Neuronal stem cell (in vitro differentiated cells): ENCODE measurements at regions not wholly inside any gene's neighbourhood (a gene's known extent, or its start where the extent isn't known, plus 50 kb on each side); places are given as distances from the start of the nearest gene placed in this dataset.
"Not testable (repeated sequence)": the region's sequence is repeated elsewhere in the genome, so short reads cannot be mapped to it uniquely, and the experiment has no call there.

Experiments used
- DNase-seq: peaks from one replicate; pipeline ENCODE4 v3.0.0-alpha.2; 2013; ENCODE audit warnings: low spot score
- H2AFZ ChIP-seq: one replicate; pipeline ENCODE4 v1.6.1; 2013; ENCODE audit warnings: mild to moderate bottlenecking, low read length, inconsistent platforms
- H2AK5ac ChIP-seq: 2 replicates; pipeline ENCODE4 v1.6.1; 2013; ENCODE audit warnings: low read depth, mild to moderate bottlenecking, inconsistent platforms, low read length, moderate library complexity, mixed read lengths
- H2BK120ac ChIP-seq: 2 replicates; pipeline ENCODE4 v1.6.1; 2013; ENCODE audit warnings: low read depth, mild to moderate bottlenecking, inconsistent platforms, low read length, moderate library complexity, mixed read lengths
- H2BK12ac ChIP-seq: one replicate; pipeline ENCODE4 v1.6.1; 2013; ENCODE audit warnings: low read length, inconsistent platforms
- H2BK15ac ChIP-seq: 2 replicates; pipeline ENCODE4 v1.6.1; 2013; ENCODE audit warnings: mild to moderate bottlenecking, low read length, inconsistent platforms, mixed read lengths
- H2BK5ac ChIP-seq: one replicate; pipeline ENCODE4 v1.6.1; 2013; ENCODE audit warnings: inconsistent platforms, mild to moderate bottlenecking, low read length, moderate library complexity
- H3K14ac ChIP-seq: one replicate; pipeline ENCODE4 v1.6.1; 2013; ENCODE audit warnings: low read length, inconsistent platforms
- H3K18ac ChIP-seq: 2 replicates; pipeline ENCODE4 v1.6.1; 2013; ENCODE audit warnings: low read length, inconsistent platforms
- H3K23ac ChIP-seq: 2 replicates; pipeline ENCODE4 v1.6.1; 2013; ENCODE audit warnings: low read depth, mild to moderate bottlenecking, mixed read lengths, low read length, inconsistent platforms; ENCODE audit not compliant: poor library complexity
- H3K27ac ChIP-seq: replicated peaks from 3 replicates; pipeline ENCODE4 v1.5.1; 2013; ENCODE audit warnings: low read length, inconsistent platforms
- H3K27me3 ChIP-seq, 3 experiments: 2 replicates each; pipeline ENCODE4 v1.6.1; 2013; ENCODE audit warnings: low read length in 3 of 3, mild to moderate bottlenecking in 2 of 3, inconsistent platforms in 1 of 3, low read depth in 1 of 3, mixed read lengths in 1 of 3, moderate library complexity in 1 of 3; ENCODE audit not compliant: control insufficient read depth in 3 of 3, insufficient read depth in 3 of 3
- H3K36me3 ChIP-seq, 2 donors: replicated peaks in 1 of 2; 2 replicates each; pipeline ENCODE4 v1.6.1; 2013; ENCODE audit warnings: low read length in 2 of 2; ENCODE audit not compliant: control insufficient read depth in 2 of 2, insufficient read depth in 2 of 2
- H3K4ac ChIP-seq: 2 replicates; pipeline ENCODE4 v1.6.1; 2013; ENCODE audit warnings: inconsistent platforms, mild to moderate bottlenecking, low read length, moderate library complexity
- H3K4me1 ChIP-seq, 2 donors: 1 replicate in 1 of 2; 2 replicates in 1 of 2; pipeline ENCODE4 v1.6.1; 2013; ENCODE audit warnings: low read length in 2 of 2, low read depth in 1 of 2; ENCODE audit not compliant: control insufficient read depth in 2 of 2, insufficient read depth in 1 of 2
- H3K4me2 ChIP-seq: one replicate; pipeline ENCODE4 v1.6.1; 2013; ENCODE audit warnings: mild to moderate bottlenecking, low read length, inconsistent platforms; ENCODE audit not compliant: insufficient read depth, poor library complexity, severe bottlenecking
- H3K4me3 ChIP-seq, 2 donors: 2 replicates each; pipeline ENCODE4 v1.5.1; 2013; ENCODE audit warnings: low read length in 2 of 2, mild to moderate bottlenecking in 2 of 2, inconsistent platforms in 1 of 2, moderate library complexity in 1 of 2
- H3K79me1 ChIP-seq: one replicate; pipeline ENCODE4 v1.6.1; 2013; ENCODE audit warnings: low read depth, mild to moderate bottlenecking, inconsistent platforms, low read length, moderate library complexity
- H3K9ac ChIP-seq: one replicate; pipeline ENCODE4 v1.6.1; 2013; ENCODE audit warnings: mild to moderate bottlenecking, low read depth, low read length, inconsistent platforms; ENCODE audit not compliant: poor library complexity
- H3K9me3 ChIP-seq, 2 donors: replicated peaks in 1 of 2; 2 replicates each; pipeline versions ENCODE3 to v1.6.1; 2013; ENCODE audit warnings: low read length in 2 of 2, mild to moderate bottlenecking in 2 of 2, inconsistent platforms in 1 of 2, low read depth in 1 of 2, mixed read lengths in 1 of 2, moderate library complexity in 1 of 2; ENCODE audit not compliant: control insufficient read depth in 2 of 2, insufficient read depth in 1 of 2
- H4K8ac ChIP-seq: one replicate; pipeline ENCODE4 v1.6.1; 2013; ENCODE audit warnings: low read depth, mild to moderate bottlenecking, inconsistent platforms, low read length, moderate library complexity
- H4K91ac ChIP-seq: one replicate; pipeline ENCODE4 v1.6.1; 2013; ENCODE audit warnings: low read length, low read depth, mild to moderate bottlenecking, inconsistent platforms; ENCODE audit not compliant: poor library complexity
- WGBS, 2 donors: extraction: QIAGEN DNeasy Blood & Tissue Kit; methylation state at CpG; one replicate each; pipeline ENCODE4 v1.1.7; 2013; ENCODE audit warnings: missing lambda C conversion rate in 2 of 2, mixed read lengths in 1 of 2; ENCODE audit not compliant: insufficient read length in 2 of 2, insufficient replicate concordance in 1 of 2; ENCODE audit errors: extremely low coverage in 2 of 2; 5-methylcytosine and 5-hydroxymethylcytosine counted together

- peaks cover 0 to 16% of the 10 kb centered on the region in 2 donors for H3K36me3 ChIP-seq
- H2BK5ac ChIP-seq, H3K9me3 ChIP-seq, H3K27me3 ChIP-seq, H3K9ac ChIP-seq, H2BK12ac ChIP-seq, H3K14ac ChIP-seq, H3K4me1 ChIP-seq, H2AK5ac ChIP-seq, H3K4me2 ChIP-seq, H4K8ac ChIP-seq, H2AFZ ChIP-seq, H2BK15ac ChIP-seq, H3K79me1 ChIP-seq, H3K4ac ChIP-seq, H3K4me3 ChIP-seq, DNase-seq, H2BK120ac ChIP-seq, H4K91ac ChIP-seq, H3K18ac ChIP-seq, H3K27ac ChIP-seq, H3K23ac ChIP-seq: not testable (repeated sequence)
Measured at GRCh38 chr5:34171398-34171797, 128.4 kb upstream of the C1QTNF3 start.

- H3K23ac ChIP-seq, H3K27ac ChIP-seq, H2AFZ ChIP-seq, H3K18ac ChIP-seq, H3K79me1 ChIP-seq, H3K9ac ChIP-seq, H3K4me3 ChIP-seq, H3K4me1 ChIP-seq, H4K8ac ChIP-seq, H3K4ac ChIP-seq, H2AK5ac ChIP-seq, H2BK12ac ChIP-seq, H2BK15ac ChIP-seq, DNase-seq, H3K14ac ChIP-seq, H2BK5ac ChIP-seq, H4K91ac ChIP-seq, H3K4me2 ChIP-seq, H3K9me3 ChIP-seq, H3K27me3 ChIP-seq: not testable (repeated sequence)
- Histone ChIP-seq H2BK120ac (peak overlapping the region; percentile 61), H3K36me3 (peaks cover 4 to 37% of the 10 kb centered on the region in 2 donors)
- whole genome bisulfite sequencing, 2 donors, result no CpG with 5 or more reads among the region's 10 CpGs
Measured at GRCh38 chr5:34179453-34180190, 136.6 kb upstream of the C1QTNF3 start.

GRCh38 chr5:34180225-34180624, 137.2 kb upstream of the C1QTNF3 start:
- H3K36me3 ChIP-seq, result peaks cover 4 to 34% of the 10 kb centered on the region in 2 donors
- H2AFZ ChIP-seq, H2BK12ac ChIP-seq, H3K14ac ChIP-seq, H3K4me2 ChIP-seq, H3K4ac ChIP-seq, H3K4me3 ChIP-seq, H3K23ac ChIP-seq, H3K79me1 ChIP-seq, H4K91ac ChIP-seq, H4K8ac ChIP-seq, H3K4me1 ChIP-seq, H2BK15ac ChIP-seq, H3K9ac ChIP-seq, H3K9me3 ChIP-seq, H3K27ac ChIP-seq, H3K18ac ChIP-seq, H2BK5ac ChIP-seq, H3K27me3 ChIP-seq, DNase-seq, H2AK5ac ChIP-seq: not testable (repeated sequence)
- peak overlapping the region; percentile 61 for H2BK120ac ChIP-seq
- no CpG with 5 or more reads among the region's 10 CpGs for WGBS, 2 donors

GRCh38 chr5:34180940-34181614, 138.1 kb upstream of the C1QTNF3 start:
- no CpG with 5 or more reads among the region's 14 CpGs for WGBS, 2 donors
- not testable (repeated sequence) for H3K4me3 ChIP-seq, H3K4me2 ChIP-seq, H3K27me3 ChIP-seq, H2BK120ac ChIP-seq, H2BK5ac ChIP-seq, H3K4me1 ChIP-seq, H3K9me3 ChIP-seq, H2AFZ ChIP-seq, H2BK12ac ChIP-seq, H3K79me1 ChIP-seq, H3K4ac ChIP-seq, H3K27ac ChIP-seq, H3K18ac ChIP-seq, H2BK15ac ChIP-seq, H4K8ac ChIP-seq, H3K23ac ChIP-seq, H3K14ac ChIP-seq, H4K91ac ChIP-seq, DNase-seq, H3K9ac ChIP-seq, H2AK5ac ChIP-seq
- H3K36me3 ChIP-seq, result peaks cover 4 to 35% of the 10 kb centered on the region in 2 donors
